ENCODE measurements at regions not wholly inside any gene's neighbourhood (a gene's known extent, or its start where the extent isn't known, plus 50 kb on each side); places are given as distances from the start of the nearest gene placed in this dataset.

DNA sequence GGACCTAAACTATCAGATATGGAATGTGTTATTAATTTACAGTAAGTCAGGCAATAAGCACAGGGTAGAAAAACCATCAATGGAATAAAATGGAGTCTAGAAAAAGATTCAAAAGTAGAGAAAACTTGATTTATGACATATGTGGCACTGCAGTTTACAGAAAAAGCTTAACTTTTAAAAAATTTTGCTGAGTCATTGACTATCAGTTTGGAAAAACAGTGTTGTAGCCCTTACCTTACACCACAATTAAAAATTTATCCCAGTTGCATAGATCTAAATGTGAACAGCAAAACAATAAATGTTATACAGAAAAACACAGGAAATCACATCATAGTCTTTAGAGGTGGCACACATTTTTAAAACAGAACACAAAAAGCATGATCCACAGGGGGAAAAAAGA, 108.5 kb downstream of the USP22 start:
- no peaks in the 10 kb centered on the region for H4K20me1 ChIP-seq (replicated peaks; ENCODE audit: control insufficient read depth, insufficient read depth, low read length)
- peaks cover 0 to 5% of the 10 kb centered on the region in 2 experiments; a peak in 2 of 5 replicates for H3K4me1 ChIP-seq (replicated peaks in 1 of 2; ENCODE audit: control insufficient read depth in 2 of 2, insufficient read depth in 2 of 2, low read length in 2 of 2)
- H3K36me3 ChIP-seq (ENCODE audit: control insufficient read depth, insufficient read depth, low read length) = peaks cover 17% of the 10 kb centered on the region; the same call in 1 of the 3 replicates
- H2AFZ ChIP-seq (ENCODE audit: low read depth, low read length) = no peak overlapping the region
- ChIA-PET CTCF (ENCODE audit: low intra/inter-chr PET ratio) (interaction anchor here (0.5 kb wide), 1 partner anchor 16 kb away, joined by 3 read pairs; no protein-coding TSS in a partner anchor), POLR2A (interaction anchor here (0.7 kb wide), 1 partner anchor 9 kb away, joined by 3 read pairs; no protein-coding TSS in a partner anchor)
- H3K9ac ChIP-seq (ENCODE audit: insufficient read depth in 1 of 2, low read depth in 2 of 2, low read length in 2 of 2) = no peak overlapping the region
- no peaks in the 10 kb centered on the region for H3K79me2 ChIP-seq (ENCODE audit: control insufficient read depth, insufficient read depth, low read length)
- DNase-seq (ENCODE audit: extremely low read depth in 1 of 4, low spot score in 3 of 4) (peak in 1 of 4 experiments; percentile 6), ATAC-seq (peak; percentile 33; the same call in 1 of the 3 replicates), FAIRE-seq (no peak)
- H3K4me3 ChIP-seq = no peak overlapping the region
- H3K27me3 ChIP-seq (ENCODE audit: control insufficient read depth in 2 of 2, insufficient read depth in 2 of 2, low read length in 2 of 2) = no peaks in the 10 kb centered on the region
- TF ChIP-seq EP300 (IDR thresholded peaks at IDR 0.05; ENCODE audit: low read length) (peak; percentile 32; the same call in 1 of the 2 replicates), TCF7L2 (IDR thresholded peaks at IDR 0.05; ENCODE audit: low read depth, low read length) (no peak), ZNF586 (CRISPR knock-in tag; conservative IDR thresholded peaks at IDR 0.05) (no peak), ZNF174 (CRISPR knock-in tag; IDR thresholded peaks at IDR 0.05) (no peak), HCFC1 (IDR thresholded peaks at IDR 0.05; ENCODE audit: low read depth, low read length) (no peak), SMARCA4 (IDR thresholded peaks at IDR 0.05) (peak; percentile 47; the same call in 1 of the 2 replicates), MEIS2 (IDR thresholded peaks at IDR 0.05; ENCODE audit: partially characterized antibody) (peak; percentile 72), NFE2L1 (tag; IDR thresholded peaks at IDR 0.05; ENCODE audit: borderline replicate concordance, low read depth) (peak; percentile 93), MAFK (IDR thresholded peaks at IDR 0.05; ENCODE audit: low read length) (peak; percentile 93), MAFF (IDR thresholded peaks at IDR 0.05; ENCODE audit: low read length) (peak; percentile 95), NFE2 (IDR thresholded peaks at IDR 0.05; ENCODE audit: low read depth) (peak; percentile 89), ZNF316 (IDR thresholded peaks at IDR 0.05) (peak; percentile 97), MAFG (tag; conservative IDR thresholded peaks at IDR 0.05) (peak; percentile 97), C11orf30 (IDR thresholded peaks at IDR 0.05; ENCODE audit: low read depth) (peak; percentile 94), ARID1B (IDR thresholded peaks at IDR 0.05) (peak; percentile 28), GTF2F1 (IDR thresholded peaks at IDR 0.05; ENCODE audit: low read depth, low read length) (no peak), BACH1 (tag; IDR thresholded peaks at IDR 0.05) (peak; percentile 88)
- TF ChIP-seq, protein P1, sequence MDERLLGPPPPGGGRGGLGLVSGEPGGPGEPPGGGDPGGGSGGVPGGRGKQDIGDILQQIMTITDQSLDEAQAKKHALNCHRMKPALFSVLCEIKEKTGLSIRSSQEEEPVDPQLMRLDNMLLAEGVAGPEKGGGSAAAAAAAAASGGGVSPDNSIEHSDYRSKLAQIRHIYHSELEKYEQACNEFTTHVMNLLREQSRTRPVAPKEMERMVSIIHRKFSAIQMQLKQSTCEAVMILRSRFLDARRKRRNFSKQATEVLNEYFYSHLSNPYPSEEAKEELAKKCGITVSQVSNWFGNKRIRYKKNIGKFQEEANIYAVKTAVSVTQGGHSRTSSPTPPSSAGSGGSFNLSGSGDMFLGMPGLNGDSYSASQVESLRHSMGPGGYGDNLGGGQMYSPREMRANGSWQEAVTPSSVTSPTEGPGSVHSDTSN (CRISPR knock-in tag; IDR thresholded peaks at IDR 0.05; ENCODE audit: low read depth) = no peak
- TF ChIP-seq, protein P1 (tag; conservative IDR thresholded peaks at IDR 0.05; ENCODE audit: low read depth) = peak; percentile 59
- TF ChIP-seq, protein P2, sequence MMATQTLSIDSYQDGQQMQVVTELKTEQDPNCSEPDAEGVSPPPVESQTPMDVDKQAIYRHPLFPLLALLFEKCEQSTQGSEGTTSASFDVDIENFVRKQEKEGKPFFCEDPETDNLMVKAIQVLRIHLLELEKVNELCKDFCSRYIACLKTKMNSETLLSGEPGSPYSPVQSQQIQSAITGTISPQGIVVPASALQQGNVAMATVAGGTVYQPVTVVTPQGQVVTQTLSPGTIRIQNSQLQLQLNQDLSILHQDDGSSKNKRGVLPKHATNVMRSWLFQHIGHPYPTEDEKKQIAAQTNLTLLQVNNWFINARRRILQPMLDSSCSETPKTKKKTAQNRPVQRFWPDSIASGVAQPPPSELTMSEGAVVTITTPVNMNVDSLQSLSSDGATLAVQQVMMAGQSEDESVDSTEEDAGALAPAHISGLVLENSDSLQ (IDR thresholded peaks at IDR 0.05) = peak; percentile 66
- TF ChIP-seq, protein P3, sequence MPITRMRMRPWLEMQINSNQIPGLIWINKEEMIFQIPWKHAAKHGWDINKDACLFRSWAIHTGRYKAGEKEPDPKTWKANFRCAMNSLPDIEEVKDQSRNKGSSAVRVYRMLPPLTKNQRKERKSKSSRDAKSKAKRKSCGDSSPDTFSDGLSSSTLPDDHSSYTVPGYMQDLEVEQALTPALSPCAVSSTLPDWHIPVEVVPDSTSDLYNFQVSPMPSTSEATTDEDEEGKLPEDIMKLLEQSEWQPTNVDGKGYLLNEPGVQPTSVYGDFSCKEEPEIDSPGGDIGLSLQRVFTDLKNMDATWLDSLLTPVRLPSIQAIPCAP (CRISPR knock-in tag; IDR thresholded peaks at IDR 0.05; ENCODE audit: borderline replicate concordance) = no peak
- intact Hi-C loops (cut with micrococcal nuclease) (no loop called here), in situ Hi-C loops (cut with MboI) (no loop called here)
- H3K4me2 ChIP-seq (ENCODE audit: insufficient read depth, low read length) = no peak overlapping the region
- H3K9me1 ChIP-seq (ENCODE audit: control insufficient read depth, insufficient read depth, low read length) = no peaks in the 10 kb centered on the region
- BruUV-seq (replicated peaks) = no TSS peak
- H3K9me3 ChIP-seq (replicated peaks; ENCODE audit: control insufficient read depth, insufficient read depth, low read depth, low read length) = no peaks in the 10 kb centered on the region
- peak overlapping the region; percentile 11; the same call in 1 of the 3 replicates for H3K27ac ChIP-seq (ENCODE audit: extremely low read depth, low read depth, low read length)
